IMR-90 (cell line): ENCODE measurements at regions not wholly inside any gene's neighbourhood (a gene's known extent, or its start where the extent isn't known, plus 50 kb on each side); places are given as distances from the start of the nearest gene placed in this dataset.

Experiments
- ATAC-seq: fragments of 200-7000 bp; cut with Tn5 transposase; 2 replicates; pipeline ENCODE4 v1.9.1; 2020; ENCODE audit warnings: low read depth, mild to moderate bottlenecking, moderate library complexity
- BruUV-seq: library from RNA; stranded (reverse); fragments of 400-500 nt; replicated peaks from 2 replicates; lab custom pipeline; 2021; lab: Mats Ljungman, UMichigan
- CTCF ChIA-PET: fragments of 300-600 bp; formaldehyde crosslinking; extraction: SDS; loops from one replicate; lab custom pipeline; 2021; ENCODE audit warnings: antibody characterized with exemption; lab: Yijun Ruan, JAX
- POLR2A ChIA-PET: fragments of 300-600 bp; sonication (Branson Sonifier 250); formaldehyde crosslinking; loops from one replicate; lab custom pipeline; 2022; ENCODE audit warnings: antibody characterized with exemption; ENCODE audit not compliant: unreplicated experiment; lab: Charles Lee
- DNase-seq: peaks from one replicate; pipeline ENCODE4 v3.0.0; 2013
- H2AFZ ChIP-seq: replicated peaks from 2 replicates; pipeline ENCODE3; 2013; ENCODE audit warnings: low read length, mild to moderate bottlenecking; ENCODE audit not compliant: poor library complexity
- H2AK5ac ChIP-seq: 2 replicates; pipeline ENCODE4 v1.6.1; 2013; ENCODE audit warnings: low read depth, low read length, inconsistent platforms
- H2AK9ac ChIP-seq: replicated peaks from 2 replicates; pipeline ENCODE3; 2013; ENCODE audit warnings: mild to moderate bottlenecking, low read depth, low read length, moderate library complexity; ENCODE audit not compliant: poor library complexity
- H2BK120ac ChIP-seq: 2 replicates; pipeline ENCODE4 v1.6.1; 2013; ENCODE audit warnings: low read depth, low read length, inconsistent platforms
- H2BK15ac ChIP-seq: 3 replicates; pipeline ENCODE4 v1.6.1; 2013; ENCODE audit warnings: low read depth, low read length, inconsistent platforms
- H2BK20ac ChIP-seq: 2 replicates; pipeline ENCODE4 v1.6.1; 2013; ENCODE audit warnings: low read depth, mild to moderate bottlenecking, inconsistent platforms, low read length, moderate library complexity
- H2BK5ac ChIP-seq: 2 replicates; pipeline ENCODE4 v1.6.1; 2013; ENCODE audit warnings: mild to moderate bottlenecking, low read depth, low read length, inconsistent platforms; ENCODE audit not compliant: poor library complexity, severe bottlenecking
- H3K14ac ChIP-seq: replicated peaks from 2 replicates; pipeline ENCODE4 v1.6.1; 2013; ENCODE audit warnings: low read depth, low read length, inconsistent platforms
- H3K18ac ChIP-seq: 2 replicates; pipeline ENCODE4 v1.6.1; 2013; ENCODE audit warnings: low read depth, low read length, control low read depth
- H3K23ac ChIP-seq: 2 replicates; pipeline ENCODE4 v1.6.1; 2013; ENCODE audit warnings: low read depth, low read length, inconsistent platforms
- H3K27ac ChIP-seq: 2 replicates; pipeline ENCODE4 v1.5.1; 2013; ENCODE audit warnings: mild to moderate bottlenecking, control low read depth, low read length; ENCODE audit not compliant: insufficient read depth
- H3K27me3 ChIP-seq: 2 replicates; pipeline ENCODE4 v1.6.1; 2013; ENCODE audit warnings: low read length; ENCODE audit not compliant: control insufficient read depth, insufficient read depth
- H3K36me3 ChIP-seq: 2 replicates; pipeline ENCODE4 v1.6.1; 2013; ENCODE audit warnings: low read length, mixed read lengths; ENCODE audit not compliant: control insufficient read depth, insufficient read depth
- H3K4ac ChIP-seq: 2 replicates; pipeline ENCODE4 v1.6.1; 2013; ENCODE audit warnings: low read depth, low read length, inconsistent platforms
- H3K4me1 ChIP-seq: 2 replicates; pipeline ENCODE4 v1.6.1; 2013; ENCODE audit warnings: low read length, mixed read lengths; ENCODE audit not compliant: control insufficient read depth, insufficient read depth
- H3K4me2 ChIP-seq: 2 replicates; pipeline ENCODE4 v1.6.1; 2013; ENCODE audit warnings: low read depth, mild to moderate bottlenecking, control low read depth, low read length, moderate library complexity
- H3K4me3 ChIP-seq: 2 replicates; pipeline ENCODE4 v1.5.1; 2013; ENCODE audit warnings: low read depth, mild to moderate bottlenecking, control low read depth, low read length, moderate library complexity; ENCODE audit not compliant: insufficient read depth
- H3K56ac ChIP-seq: 2 replicates; pipeline ENCODE4 v1.6.1; 2013; ENCODE audit warnings: low read length, inconsistent platforms; ENCODE audit not compliant: insufficient read depth; ENCODE audit errors: extremely low read depth
- H3K79me1 ChIP-seq, 2 experiments: 2 replicates each; pipeline ENCODE4 v1.6.1; 2013; ENCODE audit warnings: low read length in 2 of 2, inconsistent platforms in 1 of 2, low read depth in 1 of 2
- H3K9ac ChIP-seq: 2 replicates; pipeline ENCODE4 v1.6.1; 2013; ENCODE audit warnings: low read depth, low read length, control low read depth
- H3K9me1 ChIP-seq: 2 replicates; pipeline ENCODE4 v1.6.1; 2013; ENCODE audit warnings: low read length, inconsistent platforms; ENCODE audit not compliant: insufficient read depth
- H3K9me3 ChIP-seq: 2 replicates; pipeline ENCODE4 v1.6.1; 2013; ENCODE audit warnings: low read length; ENCODE audit not compliant: control insufficient read depth, insufficient read depth
- H4K20me1 ChIP-seq: 2 replicates; pipeline ENCODE4 v1.6.1; 2013; ENCODE audit warnings: low read length, inconsistent platforms; ENCODE audit not compliant: insufficient read depth
- H4K5ac ChIP-seq: 2 replicates; pipeline ENCODE4 v1.6.1; 2013; ENCODE audit warnings: mild to moderate bottlenecking, low read depth, low read length, control low read depth
- H4K8ac ChIP-seq, 2 experiments: 2 replicates each; pipeline ENCODE4 v1.6.1; 2013; ENCODE audit warnings: low read depth in 2 of 2, low read length in 2 of 2, control low read depth in 1 of 2, inconsistent platforms in 1 of 2
- H4K91ac ChIP-seq: 2 replicates; pipeline ENCODE4 v1.6.1; 2013; ENCODE audit warnings: low read depth, low read length, inconsistent platforms; ENCODE audit not compliant: insufficient read depth
- BHLHE40 ChIP-seq: fragments of 150-350 bp; IDR thresholded peaks from 2 replicates; pipeline ENCODE4 v1.6.1; 2016; ENCODE audit warnings: mild to moderate bottlenecking, low read depth, low read length
- CEBPB ChIP-seq: IDR thresholded peaks from 2 replicates; pipeline ENCODE4 v1.6.1; 2012; ENCODE audit warnings: low read depth, low read length, improper control_type of control experiment
- CHD1 ChIP-seq: IDR thresholded peaks from 2 replicates; pipeline ENCODE4 v1.6.1; 2012; ENCODE audit warnings: low read depth, low read length, improper control_type of control experiment
- FOS ChIP-seq: fragments of 150-350 bp; IDR thresholded peaks from 2 replicates; pipeline ENCODE4 v1.6.1; 2016; ENCODE audit warnings: low read depth, low read length
- MAFK ChIP-seq: IDR thresholded peaks from 2 replicates; pipeline ENCODE4 v1.6.1; 2012; ENCODE audit warnings: low read depth, low read length, improper control_type of control experiment
- POLR2A ChIP-seq: IDR thresholded peaks from 2 replicates; pipeline ENCODE4 v1.6.1; 2012; ENCODE audit warnings: mild to moderate bottlenecking, low read depth, low read length
- SMC3 ChIP-seq: fragments of 150-350 bp; IDR thresholded peaks from 2 replicates; pipeline ENCODE4 v1.6.1; 2016; ENCODE audit warnings: low read depth, mild to moderate bottlenecking, antibody characterized with exemption, low read length, moderate library complexity
- WGBS, 2 experiments: methylation state at CpG; one replicate each; pipeline versions ENCODE4 v1.1.5 to v1.1.7; 2013; ENCODE audit warnings: missing lambda C conversion rate in 2 of 2; ENCODE audit not compliant: insufficient read length in 1 of 2; ENCODE audit errors: extremely low coverage in 2 of 2; 5-methylcytosine and 5-hydroxymethylcytosine counted together
- dilution Hi-C: fragments of 300-500 bp; cut with HindIII; formaldehyde crosslinking; loops from one replicate; pipeline ENCODE4 v1.14.3; 2018; ENCODE audit warnings: low sequenced_read_pairs; ENCODE audit not compliant: unreplicated experiment
- in situ Hi-C: fragments of 300-500 bp; cut with MboI; formaldehyde crosslinking; loops from 3 replicates; pipeline ENCODE4 v1.14.3; 2019; ENCODE audit warnings: low sequenced_read_pairs, inconsistent platforms, mixed read lengths
- intact Hi-C: fragments of 100-400 bp; cut with micrococcal nuclease; formaldehyde crosslinking; loops from 2 replicates; pipeline ENCODE4 v1.10.0; 2022
- TF ChIP-seq, protein P1 (sequence below): fragments of 150-350 bp; IDR thresholded peaks from 2 replicates; pipeline ENCODE4 v1.6.1; 2016; ENCODE audit warnings: low read depth, mild to moderate bottlenecking, low read length, moderate library complexity, borderline replicate concordance
- TF ChIP-seq, protein P2 (sequence below): fragments of 150-350 bp; IDR thresholded peaks from 2 replicates; pipeline ENCODE4 v1.6.1; 2017; ENCODE audit warnings: mild to moderate bottlenecking, antibody characterized with exemption, low read length, low read depth

DNA sequence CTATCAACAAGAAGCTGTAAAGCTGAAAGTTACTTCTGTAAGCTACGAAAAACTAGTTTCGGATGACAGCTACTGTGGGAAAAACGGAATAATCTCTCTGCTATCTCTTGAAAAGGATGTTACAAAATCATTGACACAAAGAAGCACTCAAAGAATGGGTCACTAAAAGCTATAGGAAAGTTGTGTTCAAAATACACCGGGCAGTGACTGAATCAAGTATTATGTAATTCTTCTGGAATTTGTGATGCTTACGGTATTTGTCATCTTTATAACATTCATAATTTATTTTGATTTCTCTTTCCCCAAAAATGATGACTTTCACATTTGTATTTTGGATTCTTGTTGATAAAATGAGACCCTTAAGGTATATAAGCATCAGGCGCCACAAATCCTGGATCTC lies 112.1 kb upstream of the KLF6 start:
- H2BK15ac ChIP-seq, result peak overlapping the region; percentile 1; the same call in 1 of the 3 replicates
- ATAC-seq (peak; percentile 41), DNase-seq (peak; percentile 84)
- H4K5ac ChIP-seq, result no peak overlapping the region; the same call in 1 of the 2 replicates
- no peaks in the 10 kb centered on the region for H4K20me1 ChIP-seq
- H2AK5ac ChIP-seq, result no peak overlapping the region
- no peak overlapping the region; the same call in 1 of the 2 replicates for H4K91ac ChIP-seq
- H3K4ac ChIP-seq, result no peak overlapping the region; the same call in 1 of the 2 replicates
- H3K23ac ChIP-seq, result no peak overlapping the region
- no peak overlapping the region for H2AK9ac ChIP-seq
- in situ Hi-C loops (no loop called here), intact Hi-C loops (no loop called here), dilution Hi-C loops (no loop called here)
- no CpG with 5 or more reads among the region's 6 CpGs for WGBS, 2 experiments
- peaks cover 3% of the 10 kb centered on the region for H3K9me1 ChIP-seq
- peaks cover 20% of the 10 kb centered on the region for H3K4me1 ChIP-seq
- H3K27ac ChIP-seq, result no peak overlapping the region
- H3K4me2 ChIP-seq, result peak overlapping the region; percentile 52; the same call in 1 of the 2 replicates
- ChIA-PET CTCF (no interaction called here), POLR2A (interaction anchor here (1.4 kb wide), 1 partner anchor 112 kb away, joined by 10 read pairs; the partner anchor contains the start of gene KLF6)
- no TSS peak for BruUV-seq
- H3K14ac ChIP-seq, result no peak overlapping the region
- no peaks in the 10 kb centered on the region for H3K36me3 ChIP-seq
- no peak for TF ChIP-seq POLR2A
- TF ChIP-seq, protein P1, sequence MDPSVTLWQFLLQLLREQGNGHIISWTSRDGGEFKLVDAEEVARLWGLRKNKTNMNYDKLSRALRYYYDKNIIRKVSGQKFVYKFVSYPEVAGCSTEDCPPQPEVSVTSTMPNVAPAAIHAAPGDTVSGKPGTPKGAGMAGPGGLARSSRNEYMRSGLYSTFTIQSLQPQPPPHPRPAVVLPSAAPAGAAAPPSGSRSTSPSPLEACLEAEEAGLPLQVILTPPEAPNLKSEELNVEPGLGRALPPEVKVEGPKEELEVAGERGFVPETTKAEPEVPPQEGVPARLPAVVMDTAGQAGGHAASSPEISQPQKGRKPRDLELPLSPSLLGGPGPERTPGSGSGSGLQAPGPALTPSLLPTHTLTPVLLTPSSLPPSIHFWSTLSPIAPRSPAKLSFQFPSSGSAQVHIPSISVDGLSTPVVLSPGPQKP, result no peak
- no peak for TF ChIP-seq FOS
- TF ChIP-seq BHLHE40, result no peak
- no peak for TF ChIP-seq CHD1
- TF ChIP-seq SMC3, result no peak
- peak; percentile 41; the same call in 1 of the 2 replicates for TF ChIP-seq MAFK
- TF ChIP-seq, protein P2, sequence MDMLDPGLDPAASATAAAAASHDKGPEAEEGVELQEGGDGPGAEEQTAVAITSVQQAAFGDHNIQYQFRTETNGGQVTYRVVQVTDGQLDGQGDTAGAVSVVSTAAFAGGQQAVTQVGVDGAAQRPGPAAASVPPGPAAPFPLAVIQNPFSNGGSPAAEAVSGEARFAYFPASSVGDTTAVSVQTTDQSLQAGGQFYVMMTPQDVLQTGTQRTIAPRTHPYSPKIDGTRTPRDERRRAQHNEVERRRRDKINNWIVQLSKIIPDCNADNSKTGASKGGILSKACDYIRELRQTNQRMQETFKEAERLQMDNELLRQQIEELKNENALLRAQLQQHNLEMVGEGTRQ, result no peak
- TF ChIP-seq CEBPB, result peak; percentile 73
- H3K27me3 ChIP-seq, result no peaks in the 10 kb centered on the region
- H2BK20ac ChIP-seq, result peak overlapping the region; percentile 10; the same call in 1 of the 2 replicates
- H2BK120ac ChIP-seq, result peak overlapping the region; percentile 4; the same call in 1 of the 2 replicates
- no peak overlapping the region for H2AFZ ChIP-seq
- peaks cover 0 to 5% of the 10 kb centered on the region in 2 experiments; a peak in 2 of 4 replicates for H3K79me1 ChIP-seq
- no peak overlapping the region for H4K8ac ChIP-seq
- H3K18ac ChIP-seq, result no peak overlapping the region
- no peak overlapping the region for H3K9ac ChIP-seq
- no peaks in the 10 kb centered on the region for H3K9me3 ChIP-seq
- H3K4me3 ChIP-seq, result no peak overlapping the region
- H3K56ac ChIP-seq, result no peak overlapping the region; the same call in 1 of the 2 replicates
- peak overlapping the region; percentile 22 for H2BK5ac ChIP-seq
